ENCODE measurements at regions not wholly inside any gene's neighbourhood (a gene's known extent, or its start where the extent isn't known, plus 50 kb on each side); places are given as distances from the start of the nearest gene placed in this dataset.

DNA sequence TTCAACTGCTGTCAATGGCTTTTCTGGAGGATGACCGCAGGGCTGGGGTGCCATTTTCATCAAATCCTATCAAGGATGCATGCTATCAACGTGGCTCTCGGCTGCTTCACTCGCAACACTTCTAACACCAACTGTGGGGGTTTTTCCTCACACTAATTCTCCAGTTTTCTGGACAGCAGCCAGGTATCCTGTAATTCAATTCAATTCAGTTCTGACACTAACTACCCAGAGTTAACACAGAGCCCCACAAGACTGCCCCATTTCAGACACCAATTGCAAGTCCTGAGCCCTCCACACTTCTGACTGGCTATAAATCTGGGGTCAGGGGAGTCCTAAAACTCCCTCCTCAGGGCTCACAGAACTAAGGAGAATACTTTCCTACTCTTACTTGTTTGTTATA lies 55.3 kb upstream of the TMCC3 start:
- TF ChIP-seq, protein P1, sequence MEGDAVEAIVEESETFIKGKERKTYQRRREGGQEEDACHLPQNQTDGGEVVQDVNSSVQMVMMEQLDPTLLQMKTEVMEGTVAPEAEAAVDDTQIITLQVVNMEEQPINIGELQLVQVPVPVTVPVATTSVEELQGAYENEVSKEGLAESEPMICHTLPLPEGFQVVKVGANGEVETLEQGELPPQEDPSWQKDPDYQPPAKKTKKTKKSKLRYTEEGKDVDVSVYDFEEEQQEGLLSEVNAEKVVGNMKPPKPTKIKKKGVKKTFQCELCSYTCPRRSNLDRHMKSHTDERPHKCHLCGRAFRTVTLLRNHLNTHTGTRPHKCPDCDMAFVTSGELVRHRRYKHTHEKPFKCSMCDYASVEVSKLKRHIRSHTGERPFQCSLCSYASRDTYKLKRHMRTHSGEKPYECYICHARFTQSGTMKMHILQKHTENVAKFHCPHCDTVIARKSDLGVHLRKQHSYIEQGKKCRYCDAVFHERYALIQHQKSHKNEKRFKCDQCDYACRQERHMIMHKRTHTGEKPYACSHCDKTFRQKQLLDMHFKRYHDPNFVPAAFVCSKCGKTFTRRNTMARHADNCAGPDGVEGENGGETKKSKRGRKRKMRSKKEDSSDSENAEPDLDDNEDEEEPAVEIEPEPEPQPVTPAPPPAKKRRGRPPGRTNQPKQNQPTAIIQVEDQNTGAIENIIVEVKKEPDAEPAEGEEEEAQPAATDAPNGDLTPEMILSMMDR (IDR thresholded peaks at IDR 0.05): no peak
- TF ChIP-seq POLR2A (IDR thresholded peaks at IDR 0.05): no peak
